ENCODE measurements at regions not wholly inside any gene's neighbourhood (a gene's known extent, or its start where the extent isn't known, plus 50 kb on each side); places are given as distances from the start of the nearest gene placed in this dataset.
A peak's percentile ranks its signal among the peaks of the same experiment; 100 is the strongest.

- DNase-seq (ENCODE audit: low read depth), result no peak
- no peak for TF ChIP-seq MAX (IDR thresholded peaks at IDR 0.05; ENCODE audit: low read depth, low read length)
- TF ChIP-seq CTCF (IDR thresholded peaks at IDR 0.05; ENCODE audit: low read depth, low read length), result no peak
- TF ChIP-seq MYC (IDR thresholded peaks at IDR 0.05; ENCODE audit: low read depth, low read length), result no peak
- TF ChIP-seq POLR2A (IDR thresholded peaks at IDR 0.05; ENCODE audit: extremely low read depth, insufficient read length), result no peak
- no peak overlapping the region for H3K4me3 ChIP-seq (ENCODE audit: low read depth, low read length)
Observed at GRCh38 chr14:82587226-82587625, 1053.6 kb upstream of the SEL1L start.

- DNase-seq (ENCODE audit: low read depth), result no peak
Observed at GRCh38 chr14:82595466-82595865, 1061.8 kb upstream of the SEL1L start.

GRCh38 chr14:82602794-82603193, 1069.1 kb upstream of the SEL1L start:
- no peak for DNase-seq (ENCODE audit: low read depth)
- TF ChIP-seq CTCF (IDR thresholded peaks at IDR 0.05; ENCODE audit: low read depth, low read length), result no peak
- TF ChIP-seq POLR2A (IDR thresholded peaks at IDR 0.05; ENCODE audit: extremely low read depth, insufficient read length), result no peak
- no peak for TF ChIP-seq MYC (IDR thresholded peaks at IDR 0.05; ENCODE audit: low read depth, low read length)
- TF ChIP-seq MAX (IDR thresholded peaks at IDR 0.05; ENCODE audit: low read depth, low read length), result no peak
- H3K4me3 ChIP-seq (ENCODE audit: low read depth, low read length), result no peak overlapping the region

More at GRCh38 chr14:82595466-82595865, 1061.8 kb upstream of the SEL1L start:
- TF ChIP-seq POLR2A (IDR thresholded peaks at IDR 0.05; ENCODE audit: extremely low read depth, insufficient read length) (no peak), MYC (IDR thresholded peaks at IDR 0.05; ENCODE audit: low read depth, low read length) (no peak), CTCF (IDR thresholded peaks at IDR 0.05; ENCODE audit: low read depth, low read length) (no peak), MAX (IDR thresholded peaks at IDR 0.05; ENCODE audit: low read depth, low read length) (no peak)
- H3K4me3 ChIP-seq (ENCODE audit: low read depth, low read length), result no peak overlapping the region

GRCh38 chr14:82604819-82605218, 1071.2 kb upstream of the SEL1L start:
- DNase-seq (ENCODE audit: low read depth), result no peak
- H3K4me3 ChIP-seq (ENCODE audit: low read depth, low read length), result no peak overlapping the region
- TF ChIP-seq MAX (IDR thresholded peaks at IDR 0.05; ENCODE audit: low read depth, low read length), result no peak
- TF ChIP-seq CTCF (IDR thresholded peaks at IDR 0.05; ENCODE audit: low read depth, low read length), result no peak
- TF ChIP-seq POLR2A (IDR thresholded peaks at IDR 0.05; ENCODE audit: extremely low read depth, insufficient read length), result no peak
- no peak for TF ChIP-seq MYC (IDR thresholded peaks at IDR 0.05; ENCODE audit: low read depth, low read length)

GRCh38 chr14:82621881-82622450, 1088.3 kb upstream of the SEL1L start:
- DNase-seq (ENCODE audit: low read depth), result peak; percentile 11
- no peak overlapping the region for H3K4me3 ChIP-seq (ENCODE audit: low read depth, low read length)
- no peak for TF ChIP-seq POLR2A (IDR thresholded peaks at IDR 0.05; ENCODE audit: extremely low read depth, insufficient read length)
- TF ChIP-seq CTCF (IDR thresholded peaks at IDR 0.05; ENCODE audit: low read depth, low read length), result peak; percentile 18
- no peak for TF ChIP-seq MYC (IDR thresholded peaks at IDR 0.05; ENCODE audit: low read depth, low read length)
- no peak for TF ChIP-seq MAX (IDR thresholded peaks at IDR 0.05; ENCODE audit: low read depth, low read length)

Measured in NB4 (cell line).